HepG2 (cell line): ENCODE measurements at regions not wholly inside any gene's neighbourhood (a gene's known extent, or its start where the extent isn't known, plus 50 kb on each side); places are given as distances from the start of the nearest gene placed in this dataset.
A peak's percentile ranks its signal among the peaks of the same experiment; 100 is the strongest.

Experiments
- ATAC-seq: fragments of 200-7000 bp; cut with Tn5 transposase; 3 replicates; pipeline ENCODE4 v1.9.1; 2020; ENCODE audit warnings: mild to moderate bottlenecking, moderate library complexity
- BruUV-seq: library from RNA; stranded (reverse); fragments of 400-500 nt; replicated peaks from 2 replicates; lab custom pipeline; 2021; lab: Mats Ljungman, UMichigan
- CTCF ChIA-PET: fragments of 300-600 bp; formaldehyde crosslinking; extraction: SDS; loops from one replicate; lab custom pipeline; 2021; ENCODE audit warnings: low total read pairs, inconsistent platforms, low intra/inter-chr PET ratio; lab: Yijun Ruan, JAX
- POLR2A ChIA-PET: fragments of 350-600 bp; sonication (Branson Sonifier 250); formaldehyde crosslinking; loops from one replicate; lab custom pipeline; 2020; ENCODE audit warnings: antibody characterized with exemption, inconsistent platforms; lab: Yijun Ruan, JAX
- DNase-seq: peaks from one replicate; pipeline ENCODE4 v3.0.0-alpha.2; 2015; ENCODE audit warnings: low spot score
- FAIRE-seq: peaks from 3 replicates; lab custom pipeline; 2011; peaks lifted over from hg19 to GRCh38; lab: Jason Lieb, UNC
- H2AFZ ChIP-seq: one replicate; pipeline ENCODE4 v1.6.1; 2011; ENCODE audit warnings: low read length, inconsistent platforms
- H3K27ac ChIP-seq: fragments of 300-600 bp; 3 replicates; pipeline ENCODE4 v1.8.0; 2011; ENCODE audit warnings: mixed run types, mild to moderate bottlenecking, mixed read lengths, low read length, inconsistent platforms; ENCODE audit not compliant: insufficient read depth; ENCODE audit errors: extremely low read length
- H3K27me3 ChIP-seq, 2 experiments: fragments of 200-600 bp in 1 of 2; 2 replicates in 1 of 2; 3 replicates in 1 of 2; pipeline versions ENCODE4 v1.6.0 to v1.8.0; 2011; ENCODE audit warnings: low read length in 2 of 2, mild to moderate bottlenecking in 2 of 2, moderate library complexity in 2 of 2, inconsistent platforms in 1 of 2; ENCODE audit not compliant: insufficient read depth in 2 of 2, control insufficient read depth in 1 of 2
- H3K36me3 ChIP-seq, 2 experiments: fragments of 200-600 bp in 1 of 2; replicated peaks in 1 of 2; 2 replicates in 1 of 2; 3 replicates in 1 of 2; pipeline versions ENCODE4 v1.5.1 to v1.8.0; 2011; ENCODE audit warnings: low read length in 2 of 2, inconsistent platforms in 1 of 2; ENCODE audit not compliant: insufficient read depth in 2 of 2, control insufficient read depth in 1 of 2
- H3K4me1 ChIP-seq: 2 replicates; pipeline ENCODE4 v1.5.1; 2012; ENCODE audit warnings: low read length, inconsistent platforms; ENCODE audit not compliant: insufficient read depth
- H3K4me2 ChIP-seq: 2 replicates; pipeline ENCODE4 v1.6.0; 2011; ENCODE audit warnings: low read depth, low read length, inconsistent platforms
- H3K4me3 ChIP-seq, 3 experiments: fragments of 200-600 bp in 1 of 3; sonication (generic), shearing (Covaris generic) in 1 of 3; replicated peaks in 1 of 3; 2 replicates each; pipeline ENCODE4 v1.5.1; 2011 to 2016; ENCODE audit warnings: low read length in 3 of 3, inconsistent platforms in 2 of 3, low read depth in 2 of 3, mild to moderate bottlenecking in 2 of 3, control low read depth in 1 of 3, mixed read lengths in 1 of 3; ENCODE audit not compliant: insufficient read depth in 1 of 3
- H3K79me2 ChIP-seq: one replicate; pipeline ENCODE4 v1.6.1; 2011; ENCODE audit warnings: low read length, inconsistent platforms; ENCODE audit not compliant: insufficient read depth
- H3K9ac ChIP-seq: 2 replicates; pipeline ENCODE4 v1.6.0; 2011; ENCODE audit warnings: mild to moderate bottlenecking, low read depth, low read length, inconsistent platforms; ENCODE audit not compliant: insufficient read depth
- H3K9me3 ChIP-seq: 2 replicates; pipeline ENCODE4 v1.5.1; 2012; ENCODE audit warnings: mild to moderate bottlenecking, low read length
- H4K20me1 ChIP-seq: 2 replicates; pipeline ENCODE4 v1.6.0; 2011; ENCODE audit warnings: inconsistent platforms, mild to moderate bottlenecking, low read length, moderate library complexity; ENCODE audit not compliant: insufficient read depth
- ASH2L ChIP-seq: fragments of 300-600, 200-600 bp; sonication (generic); IDR thresholded peaks from 2 replicates; pipeline ENCODE4 v1.7.0; 2017; ENCODE audit warnings: low read depth, mild to moderate bottlenecking, moderate library complexity, mixed read lengths, low read length; ENCODE audit not compliant: insufficient read length
- GPN1 ChIP-seq: sonication (generic); formaldehyde crosslinking; IDR thresholded peaks from 2 replicates; pipeline ENCODE4 v1.5.1; 2020; ENCODE audit warnings: missing genetic modification reagents, borderline replicate concordance
- LCORL ChIP-seq, 2 experiments: fragments of 450-650 bp in 1 of 2; sonication (generic) in 1 of 2; formaldehyde crosslinking in 1 of 2; IDR thresholded peaks; 2 replicates each; pipeline versions ENCODE4 v1.5.0 to v1.6.1; 2017 to 2020; ENCODE audit warnings: antibody characterized with exemption in 1 of 2, missing genetic modification reagents in 1 of 2
- NFE2L1 ChIP-seq: sonication (generic); formaldehyde crosslinking; IDR thresholded peaks from 2 replicates; pipeline ENCODE4 v1.4.0; 2020; ENCODE audit warnings: missing genetic modification reagents, mild to moderate bottlenecking, borderline replicate concordance
- NONO ChIP-seq, 2 experiments: fragments of 450-650 bp in 1 of 2; sonication (generic) in 1 of 2; formaldehyde crosslinking in 1 of 2; IDR thresholded peaks in 1 of 2; conservative IDR thresholded peaks in 1 of 2; 2 replicates each; pipeline versions ENCODE4 v1.6.1 to v1.8.0; 2017 to 2022; ENCODE audit warnings: mild to moderate bottlenecking in 1 of 2, missing genetic modification reagents in 1 of 2, moderate library complexity in 1 of 2
- NPAS2 ChIP-seq: sonication (generic); formaldehyde crosslinking; IDR thresholded peaks from 2 replicates; pipeline ENCODE4 v1.8.0; 2022; ENCODE audit warnings: mild to moderate bottlenecking, missing genetic modification reagents, borderline replicate concordance
- NR2C2 ChIP-seq: sonication (generic); formaldehyde crosslinking; IDR thresholded peaks from 2 replicates; pipeline ENCODE4 v1.4.0; 2020; ENCODE audit warnings: missing genetic modification reagents, mild to moderate bottlenecking, moderate library complexity, borderline replicate concordance
- PHF20 ChIP-seq: sonication (generic); formaldehyde crosslinking; IDR thresholded peaks from 2 replicates; pipeline ENCODE4 v1.5.0; 2020; ENCODE audit warnings: mild to moderate bottlenecking, missing genetic modification reagents
- RXRB ChIP-seq: IDR thresholded peaks from 2 replicates; pipeline ENCODE4 v1.6.1; 2016; ENCODE audit warnings: borderline replicate concordance, missing genetic modification reagents, missing compliant biosample characterization
- SAFB2 ChIP-seq: sonication (generic); formaldehyde crosslinking; IDR thresholded peaks from 2 replicates; pipeline ENCODE4 v1.5.1; 2020; ENCODE audit warnings: missing genetic modification reagents, low read depth, mild to moderate bottlenecking, borderline replicate concordance
- SMARCE1 ChIP-seq: fragments of 450-650 bp; IDR thresholded peaks from 2 replicates; pipeline ENCODE4 v1.6.1; 2017; ENCODE audit warnings: borderline replicate concordance
- STAG1 ChIP-seq: sonication (generic); formaldehyde crosslinking; IDR thresholded peaks from 2 replicates; pipeline ENCODE4 v1.4.0; 2020; ENCODE audit warnings: missing genetic modification reagents
- TRIM24 ChIP-seq: sonication (generic); formaldehyde crosslinking; IDR thresholded peaks from 2 replicates; pipeline ENCODE4 v1.8.0; 2022; ENCODE audit warnings: mild to moderate bottlenecking, missing genetic modification reagents
- ZFP36L2 ChIP-seq: sonication (generic); formaldehyde crosslinking; IDR thresholded peaks from 2 replicates; pipeline ENCODE4 v1.4.0; 2020; ENCODE audit warnings: missing genetic modification reagents
- ZNF281 ChIP-seq: sonication (generic); formaldehyde crosslinking; IDR thresholded peaks from 2 replicates; pipeline ENCODE4 v1.4.0; 2020; ENCODE audit warnings: missing genetic modification reagents, borderline replicate concordance
- WGBS: methylation state at CpG from one replicate; pipeline ENCODE4 v1.1.6; 2017; ENCODE audit warnings: low lambda C conversion rate; 5-methylcytosine and 5-hydroxymethylcytosine counted together
- in situ Hi-C: cut with HindIII; loops from 2 replicates; pipeline ENCODE4 v1.10.0; 2017; ENCODE audit warnings: low pct_unique_long_range_greater_than_20kb; ENCODE audit not compliant: extremely low pct_ligation_motif_present
- intact Hi-C: fragments of 100-400 bp; cut with micrococcal nuclease; formaldehyde crosslinking; loops from one replicate; pipeline ENCODE4 v1.10.0; 2022; ENCODE audit not compliant: unreplicated experiment

GRCh38 chr2:196277002-196277401 is 105.6 kb upstream of the STK17B start (continued):
- no peak for TF ChIP-seq NR2C2 (CRISPR knock-in tag)
- no peak for TF ChIP-seq NPAS2
- TF ChIP-seq ZNF281: no peak
- no peak for TF ChIP-seq SAFB2 (CRISPR knock-in tag)
- TF ChIP-seq STAG1 (CRISPR knock-in tag): peak; percentile 52

GRCh38 chr2:196278491-196278911 is 107.1 kb upstream of the STK17B start:
- H3K36me3 ChIP-seq: no peaks in the 10 kb centered on the region
- ChIA-PET POLR2A (no interaction called here), CTCF (no interaction called here)
- intact Hi-C loops: no loop called here
- 78% methylated on average over 10 of the region's 10 CpGs for WGBS
- H3K4me3 ChIP-seq: no peak overlapping the region
- no peaks in the 10 kb centered on the region for H4K20me1 ChIP-seq
- H2AFZ ChIP-seq: no peak overlapping the region
- TF ChIP-seq PHF20 (no peak), RXRB (CRISPR knock-in tag) (no peak), SMARCE1 (no peak), ZFP36L2 (CRISPR knock-in tag) (no peak), NFE2L1 (CRISPR knock-in tag) (no peak), GPN1 (CRISPR knock-in tag) (no peak), LCORL (IDR thresholded peaks at IDR 0.05) (no peak), LCORL (CRISPR knock-in tag; IDR thresholded peaks at IDR 0.05) (no peak), TRIM24 (CRISPR knock-in tag) (no peak), ASH2L (no peak), NONO (IDR thresholded peaks at IDR 0.05) (no peak), NONO (CRISPR knock-in tag; conservative IDR thresholded peaks at IDR 0.05) (no peak)
- H3K27me3 ChIP-seq: no peaks in the 10 kb centered on the region
- H3K9ac ChIP-seq: no peak overlapping the region
- H3K27ac ChIP-seq: no peak overlapping the region
- H3K9me3 ChIP-seq: no peaks in the 10 kb centered on the region
- no peak for ATAC-seq
- no peak overlapping the region for H3K4me2 ChIP-seq
- FAIRE-seq: no peak
- peaks cover 11% of the 10 kb centered on the region for H3K4me1 ChIP-seq
- BruUV-seq: no TSS peak
- no peak for DNase-seq
- H3K79me2 ChIP-seq: no peaks in the 10 kb centered on the region
- in situ Hi-C loops: loop anchor here (5.0 kb wide), 1 partner anchor 146 kb away; no protein-coding TSS in a partner anchor
